A673 (cell line): ENCODE measurements at regions not wholly inside any gene's neighbourhood (a gene's known extent, or its start where the extent isn't known, plus 50 kb on each side); places are given as distances from the start of the nearest gene placed in this dataset.
A peak's percentile ranks its signal among the peaks of the same experiment; 100 is the strongest.

Source experiments
- BruUV-seq: library from RNA; stranded (reverse); fragments of 400-500 nt; replicated peaks from 2 replicates; lab custom pipeline; 2021; lab: Mats Ljungman, UMichigan
- CTCF ChIA-PET: fragments of 300-600 bp; sonication (Branson Sonifier 250); formaldehyde crosslinking; loops from one replicate; lab custom pipeline; 2022; ENCODE audit warnings: antibody characterized with exemption; lab: Charles Lee
- POLR2A ChIA-PET: fragments of 300-600 bp; sonication (Branson Sonifier 250); formaldehyde crosslinking; loops from one replicate; lab custom pipeline; 2022; ENCODE audit warnings: antibody characterized with exemption; ENCODE audit not compliant: low non-redundant PET; lab: Charles Lee
- DNase-seq: peaks from one replicate; pipeline ENCODE4 v3.0.0-alpha.2; 2015; ENCODE audit warnings: low spot score
- H3K27ac ChIP-seq: fragments of 200-600 bp; sonication (generic); 2 replicates; pipeline ENCODE4 v1.5.1; 2016; ENCODE audit warnings: mixed run types, low read depth, mild to moderate bottlenecking, mixed read lengths, antibody characterized with exemption, low read length; ENCODE audit not compliant: poor library complexity, severe bottlenecking
- H3K27me3 ChIP-seq: fragments of 200-600 bp; sonication (generic); replicated peaks from 2 replicates; pipeline ENCODE4 v1.6.1; 2017; ENCODE audit warnings: mixed run types, low read depth, mild to moderate bottlenecking, mixed read lengths, antibody characterized with exemption, low read length; ENCODE audit not compliant: insufficient read depth, poor library complexity
- H3K36me3 ChIP-seq: fragments of 200-600 bp; sonication (generic); 2 replicates; pipeline ENCODE4 v1.6.1; 2016; ENCODE audit warnings: mixed run types, mild to moderate bottlenecking, mixed read lengths, antibody characterized with exemption, low read length; ENCODE audit not compliant: insufficient read depth, poor library complexity, severe bottlenecking
- H3K4me1 ChIP-seq: fragments of 200-600 bp; sonication (generic); 2 replicates; pipeline ENCODE4 v1.6.1; 2017; ENCODE audit warnings: mixed run types, mild to moderate bottlenecking, mixed read lengths, antibody characterized with exemption, low read length; ENCODE audit not compliant: insufficient read depth, poor library complexity, severe bottlenecking
- H3K4me3 ChIP-seq: fragments of 200-600 bp; sonication (generic); 2 replicates; pipeline ENCODE4 v1.5.1; 2016; ENCODE audit warnings: low read depth, mixed run types, mild to moderate bottlenecking, mixed read lengths, low read length; ENCODE audit not compliant: poor library complexity, severe bottlenecking
- H3K9me3 ChIP-seq: fragments of 200-600 bp; sonication (generic); 2 replicates; pipeline ENCODE4 v1.6.1; 2016; ENCODE audit warnings: mixed run types, low read depth, mild to moderate bottlenecking, mixed read lengths, antibody characterized with exemption, low read length; ENCODE audit not compliant: poor library complexity, severe bottlenecking
- CTCF ChIP-seq: fragments of 300-800, 200-600 bp; sonication (generic); conservative IDR thresholded peaks from 2 replicates; pipeline ENCODE4 v1.5.1; 2017; ENCODE audit warnings: low read depth, mild to moderate bottlenecking, antibody characterized with exemption, low read length, moderate library complexity, mixed read lengths
- EZH2 ChIP-seq: fragments of 200-600 bp; sonication (generic); IDR thresholded peaks from 2 replicates; pipeline ENCODE4 v1.6.1; 2017; ENCODE audit warnings: borderline replicate concordance, low read depth, mild to moderate bottlenecking, mixed read lengths, antibody characterized with exemption, low read length; ENCODE audit not compliant: poor library complexity, severe bottlenecking
- intact Hi-C: fragments of 100-400 bp; cut with micrococcal nuclease; formaldehyde crosslinking; loops from one replicate; pipeline ENCODE4 v1.10.0; 2022; ENCODE audit not compliant: unreplicated experiment

DNA sequence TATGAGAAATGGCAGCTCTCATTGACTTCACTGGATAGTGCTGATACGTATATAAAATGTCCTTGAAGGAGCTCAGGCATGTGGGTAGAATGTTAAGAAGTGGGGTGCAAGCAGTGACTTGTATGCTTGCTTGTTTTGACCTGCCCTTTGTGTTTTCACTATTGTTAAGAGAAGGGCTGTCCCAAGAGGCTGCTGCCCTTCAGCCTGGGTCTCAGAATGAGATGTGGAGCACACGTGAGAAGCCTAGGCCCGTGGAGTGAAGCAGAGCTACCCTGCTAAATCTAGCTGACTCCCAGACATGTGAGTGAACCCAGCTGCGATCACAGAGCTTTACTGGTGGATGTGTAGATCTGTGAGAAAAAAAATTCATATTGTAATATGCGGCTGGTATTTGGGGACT, 305.3 kb upstream of the RGS17 start:
- BruUV-seq = no TSS peak
- Histone ChIP-seq H3K27ac (no peak overlapping the region), H3K4me3 (no peak overlapping the region), H3K4me1 (no peaks in the 10 kb centered on the region), H3K9me3 (no peaks in the 10 kb centered on the region), H3K36me3 (no peaks in the 10 kb centered on the region), H3K27me3 (no peaks in the 10 kb centered on the region)
- intact Hi-C loops = no loop called here
- TF ChIP-seq CTCF (no peak), EZH2 (no peak)
- ChIA-PET CTCF (no interaction called here), POLR2A (no interaction called here)
- DNase-seq = no peak

GRCh38 chr6:153435787-153436186, 304.7 kb upstream of the RGS17 start:
- POLR2A ChIA-PET = no interaction called here

DNA sequence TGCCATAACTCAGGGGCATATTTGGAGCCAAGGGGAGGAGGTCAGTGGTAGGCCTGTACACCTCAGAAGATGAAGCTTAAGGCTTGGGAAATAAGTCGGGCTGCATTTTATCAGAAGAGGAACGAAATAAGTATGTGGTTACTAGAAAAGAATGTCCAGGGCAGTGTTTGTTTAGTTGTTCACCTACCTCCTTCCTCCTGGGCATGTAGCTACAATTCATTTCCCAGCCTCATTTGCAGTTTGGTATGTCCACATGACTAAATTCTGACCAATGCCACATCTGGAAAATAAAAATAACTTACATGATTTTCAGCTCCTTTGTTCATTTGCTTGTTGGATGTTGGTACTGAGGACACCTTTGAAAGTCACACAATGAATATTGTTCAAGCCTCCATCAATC, 294.5 kb upstream of the RGS17 start:
- no TSS peak for BruUV-seq
- H3K27ac ChIP-seq = no peak overlapping the region
- CTCF ChIA-PET = no interaction called here
- H3K36me3 ChIP-seq = no peaks in the 10 kb centered on the region
- H3K4me3 ChIP-seq = no peak overlapping the region
- TF ChIP-seq EZH2 (no peak), CTCF (no peak)
- intact Hi-C loops = no loop called here
- H3K9me3 ChIP-seq = no peaks in the 10 kb centered on the region
- H3K4me1 ChIP-seq = no peaks in the 10 kb centered on the region
- H3K27me3 ChIP-seq = no peaks in the 10 kb centered on the region
- POLR2A ChIA-PET = no interaction called here
- no peak for DNase-seq

More at GRCh38 chr6:153435787-153436186, 304.7 kb upstream of the RGS17 start:
- H3K4me1 ChIP-seq = no peaks in the 10 kb centered on the region
- H3K36me3 ChIP-seq = no peaks in the 10 kb centered on the region
- H3K27me3 ChIP-seq = no peaks in the 10 kb centered on the region
- CTCF ChIA-PET = no interaction called here
- no peak overlapping the region for H3K4me3 ChIP-seq
- H3K27ac ChIP-seq = no peak overlapping the region
- H3K9me3 ChIP-seq = no peaks in the 10 kb centered on the region
- no peak for TF ChIP-seq EZH2
- no peak for DNase-seq
- BruUV-seq = no TSS peak
- intact Hi-C loops = no loop called here

GRCh38 chr6:153424719-153425400, 293.8 kb upstream of the RGS17 start:
- no peak overlapping the region for H3K4me3 ChIP-seq
- H3K36me3 ChIP-seq = no peaks in the 10 kb centered on the region
- H3K4me1 ChIP-seq = no peaks in the 10 kb centered on the region
- TF ChIP-seq CTCF (no peak), EZH2 (no peak)
- CTCF ChIA-PET = no interaction called here
- H3K27ac ChIP-seq = no peak overlapping the region
- BruUV-seq = no TSS peak
- DNase-seq = peak; percentile 27
- no peaks in the 10 kb centered on the region for H3K27me3 ChIP-seq
- intact Hi-C loops = no loop called here
- POLR2A ChIA-PET = no interaction called here
- H3K9me3 ChIP-seq = no peaks in the 10 kb centered on the region
